GM21515 (cell line): ENCODE measurements at regions not wholly inside any gene's neighbourhood (a gene's known extent, or its start where the extent isn't known, plus 50 kb on each side); places are given as distances from the start of the nearest gene placed in this dataset.

Experiments used
- ATAC-seq: cut with Tn5 transposase; IDR thresholded peaks from one replicate; pipeline ENCODE4 v1.9.1; 2021; ENCODE audit not compliant: unreplicated experiment

DNA sequence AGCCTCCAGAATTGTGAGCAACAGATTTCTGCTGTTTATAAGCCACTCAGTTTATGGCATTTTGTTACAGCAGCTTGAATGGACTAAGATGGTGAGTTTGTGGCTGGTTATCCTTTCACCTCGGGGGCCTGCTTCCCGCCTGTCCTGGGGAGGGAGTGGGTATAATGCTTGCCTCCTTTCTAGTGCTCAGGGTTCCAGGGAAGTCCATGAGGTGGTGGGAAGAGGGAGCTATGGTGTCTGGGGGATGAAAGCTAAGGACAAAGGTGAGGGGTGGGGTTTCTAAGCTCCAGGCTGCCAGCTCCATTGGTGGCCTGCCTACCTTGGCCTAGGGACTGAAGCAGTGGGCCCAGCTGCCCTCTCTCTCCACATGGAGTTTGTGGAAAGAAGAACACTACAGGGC, 50.2 kb upstream of the SDK2 start:
- ATAC-seq, result no peak

- no peak for ATAC-seq
Observed at GRCh38 chr17:73695035-73695738, 50.9 kb upstream of the SDK2 start.

DNA sequence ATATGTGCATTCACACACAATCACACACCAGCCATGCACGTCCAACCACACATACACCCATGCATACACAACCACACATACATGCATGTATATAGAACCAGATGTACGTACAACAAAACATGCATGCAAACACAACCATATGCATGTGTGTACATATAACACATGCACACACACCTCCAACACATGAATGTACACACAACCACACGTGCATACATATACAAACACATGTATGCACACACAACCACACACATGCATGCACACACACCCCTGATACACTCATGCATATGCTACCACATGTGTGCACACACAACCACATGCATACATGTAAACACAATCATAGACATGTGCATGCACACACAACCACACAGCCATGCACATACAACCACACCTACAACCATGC, 52.0 kb upstream of the SDK2 start:
- ATAC-seq, result no peak

DNA sequence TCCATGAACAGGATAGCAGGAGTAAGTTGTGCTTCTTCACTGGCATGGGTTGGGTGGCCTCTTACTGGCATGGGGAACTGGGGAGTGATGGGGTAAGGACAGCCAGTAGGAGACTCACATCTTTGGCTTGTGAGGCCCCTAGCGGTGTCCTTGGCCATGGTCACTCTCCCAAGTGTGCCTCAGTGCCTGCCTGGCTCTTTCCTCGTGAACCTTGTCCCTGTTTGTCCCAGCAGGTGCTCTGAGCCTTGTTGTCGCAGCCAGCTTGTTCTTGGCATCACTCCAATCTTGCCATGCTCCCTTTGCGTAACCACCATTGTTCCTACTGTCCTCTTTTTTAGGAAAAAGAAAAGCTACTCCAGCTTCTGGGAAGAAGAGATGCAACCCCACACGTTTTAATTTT, 53.6 kb upstream of the SDK2 start:
- ATAC-seq, result no peak

DNA sequence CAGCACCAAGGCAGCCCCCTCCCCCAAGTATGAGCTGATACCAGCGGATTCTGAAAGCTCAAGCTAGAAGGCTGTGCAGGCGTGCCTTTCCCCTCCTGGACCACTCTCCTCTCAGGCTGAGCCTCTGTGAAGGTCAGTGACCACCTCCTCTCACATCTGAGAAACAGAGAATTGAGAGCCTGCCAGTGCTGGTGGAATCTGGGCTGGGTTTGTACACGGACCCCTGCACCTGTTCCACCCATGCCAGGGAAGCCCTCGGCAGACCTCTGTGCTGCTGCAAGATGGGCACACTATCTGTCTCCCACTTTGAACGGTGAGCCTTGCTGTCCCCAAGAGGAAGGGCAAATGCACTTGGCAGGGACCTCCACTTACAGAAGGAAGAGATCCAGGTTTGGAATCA, 54.7 kb upstream of the SDK2 start:
- no peak for ATAC-seq

- ATAC-seq, result no peak
Observed at GRCh38 chr17:73701701-73702100, 57.5 kb upstream of the SDK2 start.

GRCh38 chr17:73703192-73703591, 58.9 kb upstream of the SDK2 start:
- ATAC-seq, result no peak

DNA sequence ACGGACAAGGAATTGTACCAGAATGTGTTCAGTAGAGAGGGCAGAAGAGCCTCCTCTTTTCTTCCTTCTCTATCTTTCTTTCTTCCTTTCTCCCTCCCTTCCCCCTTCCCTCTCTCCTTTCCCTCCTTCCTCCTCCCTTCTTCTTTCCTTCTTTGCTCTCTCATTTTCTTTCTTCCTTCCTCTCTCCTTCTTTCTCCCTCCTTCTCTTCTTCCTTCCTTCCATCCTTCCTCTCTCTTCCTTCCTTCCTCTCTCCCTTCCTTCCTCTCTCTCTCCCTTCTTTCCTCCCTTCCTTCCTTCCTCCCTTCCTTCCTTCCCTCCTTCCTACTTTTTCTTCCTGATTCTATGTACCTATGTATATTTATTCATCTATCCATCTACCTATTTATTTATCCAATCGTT, 59.7 kb upstream of the SDK2 start:
- no peak for ATAC-seq

- ATAC-seq, result no peak
Observed at GRCh38 chr17:73705594-73705993, 61.3 kb upstream of the SDK2 start.

DNA sequence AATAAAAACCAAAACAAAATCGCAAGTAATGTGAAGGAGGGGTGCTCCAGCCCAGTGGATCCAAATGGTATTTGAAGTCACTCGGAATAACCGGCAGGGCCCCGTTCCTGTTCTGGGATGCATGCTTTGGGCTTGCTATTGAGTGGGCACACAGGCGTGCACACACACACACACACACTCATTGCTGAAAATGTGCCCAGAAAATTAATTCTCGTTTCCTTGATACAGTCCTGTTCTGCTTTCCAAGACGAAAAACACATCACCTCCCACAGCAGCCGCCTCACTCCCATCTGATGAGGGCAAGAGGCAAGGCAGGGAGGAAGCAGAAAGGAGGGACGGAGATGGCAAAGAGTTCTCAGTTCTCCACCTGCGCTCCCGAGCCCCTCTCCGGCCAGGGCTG, 62.2 kb upstream of the SDK2 start:
- ATAC-seq, result no peak

DNA sequence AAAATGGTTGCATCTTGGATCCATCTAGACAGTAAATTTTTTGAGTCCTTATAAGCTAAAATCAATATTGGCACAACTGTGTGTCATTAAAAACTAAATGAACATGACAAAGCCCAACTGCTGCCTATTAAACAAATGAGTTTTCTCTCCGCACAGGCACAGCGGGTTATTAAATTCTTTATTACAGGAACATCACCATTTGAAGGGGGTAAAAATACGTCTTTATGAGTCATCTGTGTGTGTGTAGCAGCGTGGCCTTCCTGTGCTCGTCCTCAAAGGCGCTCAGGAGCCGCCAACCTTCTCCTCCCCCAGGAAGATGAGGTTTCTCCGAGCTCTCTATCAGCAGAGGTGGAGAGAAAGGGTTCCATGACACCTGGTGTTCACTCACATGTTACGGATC, 62.6 kb upstream of the SDK2 start:
- no peak for ATAC-seq

DNA sequence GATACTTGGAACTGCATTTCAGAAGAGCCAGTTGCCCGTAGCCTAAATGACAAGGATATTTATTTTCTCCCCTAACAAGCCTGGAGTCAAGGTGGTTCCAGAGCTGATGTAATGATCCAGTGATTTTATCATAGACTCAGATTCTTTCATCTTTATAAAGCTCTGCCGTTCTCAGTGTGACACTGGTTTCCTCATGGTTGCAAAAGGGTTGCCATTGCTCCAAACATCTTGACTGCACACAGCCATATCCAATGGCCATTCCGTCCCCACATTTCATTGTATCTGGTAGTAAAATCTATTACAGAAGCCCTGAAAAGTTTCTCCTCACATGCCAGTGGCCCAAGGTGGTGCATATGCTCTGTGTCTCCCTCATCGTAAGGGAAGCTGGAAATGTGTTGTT, 63.1 kb upstream of the SDK2 start:
- no peak for ATAC-seq

DNA sequence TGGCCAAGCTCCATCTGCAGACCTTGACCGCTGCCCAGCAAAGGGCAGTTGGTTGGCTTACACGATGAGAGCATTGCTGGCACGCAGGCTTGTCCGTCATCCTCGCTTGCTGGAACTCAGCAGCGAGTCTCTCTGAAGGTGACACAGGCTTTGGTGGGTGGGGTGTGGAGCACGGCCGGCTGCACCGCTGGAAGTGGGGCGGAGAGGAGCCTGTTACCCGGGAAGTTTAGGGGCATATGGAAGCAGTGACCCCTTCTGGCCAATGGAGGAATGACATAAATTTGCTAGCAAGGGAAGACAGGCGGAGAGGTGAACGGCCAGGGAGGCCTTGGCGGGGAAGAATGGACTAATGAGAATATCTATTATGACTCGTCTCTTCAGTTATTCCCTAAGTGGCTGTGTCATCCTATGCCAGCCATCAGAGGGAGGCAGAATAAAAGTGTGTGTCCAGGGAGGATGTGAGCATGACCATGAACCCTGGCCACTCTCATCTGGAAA, 65.9 kb upstream of the SDK2 start:
- ATAC-seq, result no peak

- no peak for ATAC-seq
Observed at GRCh38 chr17:73711184-73711583, 66.9 kb upstream of the SDK2 start.

GRCh38 chr17:73711916-73712315, 67.7 kb upstream of the SDK2 start:
- ATAC-seq, result no peak

- ATAC-seq, result no peak
Observed at GRCh38 chr17:73713136-73713535, 68.9 kb upstream of the SDK2 start.

- ATAC-seq, result no peak
Observed at GRCh38 chr17:73715769-73716168, 71.5 kb upstream of the SDK2 start.

- ATAC-seq, result no peak
Observed at GRCh38 chr17:73717690-73718089, 73.4 kb upstream of the SDK2 start.

DNA sequence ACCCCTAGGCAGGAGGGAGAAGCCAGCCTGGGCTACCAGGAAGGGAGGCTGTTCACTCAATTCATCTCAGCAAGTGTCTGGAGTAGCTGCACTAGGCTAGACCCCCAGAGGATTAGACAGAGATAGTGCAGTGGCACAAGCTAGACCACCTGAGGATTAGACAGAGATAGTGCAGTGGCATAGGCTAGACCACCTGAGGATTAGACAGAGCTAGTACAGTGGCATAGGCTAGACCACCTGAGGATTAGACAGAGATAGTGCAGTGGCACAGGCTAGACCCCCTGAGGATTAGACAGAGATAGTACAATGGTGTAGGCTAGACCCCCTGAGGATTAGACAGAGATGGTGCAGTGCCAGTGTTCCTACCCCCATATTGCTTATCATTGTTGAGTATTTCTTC, 74.1 kb upstream of the SDK2 start:
- no peak for ATAC-seq

DNA sequence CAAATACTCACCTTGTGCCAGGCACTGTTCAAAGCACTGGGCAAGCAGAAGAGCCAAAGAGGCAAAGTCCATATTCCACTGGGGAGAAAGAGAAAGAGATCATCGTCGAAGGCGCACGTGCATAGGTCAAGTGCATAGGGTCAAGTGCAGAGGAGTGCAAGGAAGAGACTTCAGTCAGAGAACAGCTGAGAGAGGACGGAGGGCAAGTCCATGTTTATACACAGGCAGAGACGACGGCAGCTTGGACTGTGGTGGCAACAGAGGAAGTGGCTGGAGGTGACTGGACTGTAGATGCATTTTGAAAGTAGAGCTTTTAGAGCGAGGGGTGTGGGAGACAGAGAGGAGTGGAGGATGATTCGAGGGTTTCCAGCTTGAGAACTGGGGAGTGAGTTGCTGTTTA, 74.7 kb upstream of the SDK2 start:
- no peak for ATAC-seq

DNA sequence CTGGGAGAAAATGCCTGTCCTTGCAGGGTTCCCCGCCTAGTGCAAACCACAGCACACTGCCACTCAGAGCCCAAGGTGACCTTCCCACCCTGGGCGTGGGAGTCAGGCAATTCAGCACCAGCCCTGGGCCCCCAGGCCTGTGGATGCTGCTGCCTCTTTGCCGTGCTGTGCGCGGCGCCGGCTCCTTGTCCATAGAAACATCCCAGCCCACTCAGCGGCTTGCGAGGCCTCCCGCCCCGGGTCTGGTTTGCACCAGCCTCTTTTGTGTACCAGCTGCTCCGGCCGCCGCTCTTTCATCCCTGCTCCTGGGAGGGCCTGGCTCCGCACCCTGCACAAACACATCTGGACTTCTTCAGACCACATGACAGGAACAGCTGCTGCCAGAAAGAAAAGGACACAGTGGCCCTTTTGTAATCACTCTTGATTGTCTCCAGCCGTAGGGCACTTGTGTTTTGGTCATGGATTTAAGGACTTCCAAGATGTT, 75.4 kb upstream of the SDK2 start:
- ATAC-seq, result no peak

DNA sequence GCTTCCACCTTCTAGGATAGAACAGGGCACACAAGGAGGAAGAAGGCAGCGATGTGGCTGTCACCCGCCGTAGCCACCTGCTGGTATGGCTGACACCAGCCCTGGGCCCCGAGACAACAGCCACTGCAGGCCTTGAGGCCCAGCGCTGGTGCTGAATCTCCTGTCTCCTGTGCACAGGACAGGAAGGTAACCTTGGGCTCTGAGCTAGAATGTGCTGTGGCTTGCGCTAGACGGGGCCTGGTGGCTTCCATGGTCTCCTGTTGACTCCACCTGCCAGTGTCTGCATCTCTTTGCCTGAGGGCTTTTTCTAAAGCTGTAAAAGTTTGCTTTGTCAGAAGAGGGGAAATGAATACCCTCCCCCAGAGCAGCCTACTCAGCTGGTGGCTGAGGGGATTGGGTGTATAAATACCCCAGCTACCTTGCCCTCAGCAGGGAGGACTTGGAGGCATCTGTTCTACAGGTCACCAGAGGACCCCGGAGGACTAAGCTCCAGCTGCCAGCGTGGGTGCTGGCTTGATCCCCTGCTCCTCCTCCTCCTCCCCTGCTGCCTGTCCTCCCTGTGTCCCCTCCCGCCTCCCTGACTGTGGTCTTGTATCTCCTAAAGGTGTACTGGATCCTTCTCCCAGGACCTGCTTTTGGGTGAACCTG, 76.1 kb upstream of the SDK2 start:
- ATAC-seq, result no peak

DNA sequence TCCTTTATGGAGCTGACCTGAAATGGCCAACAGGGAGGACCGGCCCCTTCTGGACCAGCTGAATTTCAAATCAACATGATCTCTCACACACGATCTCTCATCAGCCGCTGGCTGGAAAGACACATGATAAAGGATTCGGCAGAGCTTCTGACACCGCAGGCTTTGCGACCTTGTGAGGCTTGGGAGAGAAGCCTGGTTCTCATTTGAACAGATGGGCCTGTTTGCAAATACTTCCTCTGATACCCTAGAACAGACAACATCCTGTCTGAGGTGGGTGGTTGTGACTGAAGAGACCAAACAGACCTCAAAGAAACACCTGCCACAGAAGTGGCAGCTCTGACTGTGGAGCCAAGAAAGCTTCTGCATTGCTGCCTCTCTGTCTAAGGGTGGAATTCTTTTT, 77.9 kb upstream of the SDK2 start:
- ATAC-seq, result no peak
